ENCODE measurements at regions not wholly inside any gene's neighbourhood (a gene's known extent, or its start where the extent isn't known, plus 50 kb on each side); places are given as distances from the start of the nearest gene placed in this dataset.
A peak's percentile ranks its signal among the peaks of the same experiment; 100 is the strongest.

DNA sequence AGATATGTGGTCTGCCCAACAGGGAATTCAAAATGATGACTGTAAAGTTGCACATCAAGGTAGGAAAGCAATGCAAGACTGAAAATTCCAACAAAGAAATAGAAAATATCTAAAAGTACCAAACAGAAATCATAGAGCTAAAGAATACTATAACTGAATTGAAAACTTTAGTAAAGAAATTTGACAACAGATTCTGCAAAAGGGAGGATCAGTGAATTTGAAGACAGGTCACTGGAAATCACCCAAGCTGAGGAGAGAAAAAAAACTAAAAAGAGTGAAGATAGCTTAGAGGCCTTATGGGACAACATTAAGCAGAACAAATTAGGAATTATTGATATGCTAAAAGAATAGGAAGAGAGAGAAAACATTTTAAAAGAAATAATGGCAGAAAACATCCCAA is 240.6 kb downstream of the SNX13 start:
- no peak for DNase-seq

DNA sequence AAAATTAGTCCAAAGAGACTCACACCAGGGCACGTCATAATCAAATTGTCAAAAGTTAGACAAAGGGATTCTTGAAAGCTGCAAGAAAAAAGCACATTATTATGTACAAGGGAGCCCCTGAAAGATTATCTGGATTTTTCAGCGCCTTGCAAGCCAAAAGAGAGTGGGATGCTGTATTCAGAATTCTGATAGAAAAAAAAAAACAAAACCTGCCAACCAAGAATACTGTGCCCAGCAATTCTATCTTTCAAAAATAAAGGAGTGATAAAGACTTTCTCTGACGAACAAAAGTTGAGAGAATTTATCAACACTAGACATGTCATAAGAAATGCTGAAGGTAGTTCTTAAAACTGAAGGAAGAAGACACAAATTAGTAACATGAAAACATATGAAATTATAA is 240.2 kb downstream of the SNX13 start:
- no peak for DNase-seq

DNA sequence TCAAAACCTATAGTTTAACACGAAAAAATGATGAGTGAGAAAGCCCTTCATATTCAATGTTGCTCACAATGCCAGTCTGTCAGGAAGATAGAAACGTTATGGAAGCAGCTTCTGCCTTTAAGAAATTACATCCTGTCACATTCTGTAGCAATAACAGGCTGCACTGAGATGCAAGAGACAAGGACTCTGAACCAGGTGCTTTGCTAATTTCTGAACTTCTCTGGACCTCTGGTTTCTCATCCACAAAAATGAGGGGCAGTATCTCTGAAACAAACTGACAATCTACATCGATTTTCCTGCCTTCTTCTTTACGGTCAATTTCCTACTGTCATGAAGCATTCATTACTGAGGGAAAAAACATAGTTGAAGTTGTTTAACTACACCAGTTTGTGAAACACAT is 234.0 kb downstream of the SNX13 start:
- peak; percentile 5 for DNase-seq

DNA sequence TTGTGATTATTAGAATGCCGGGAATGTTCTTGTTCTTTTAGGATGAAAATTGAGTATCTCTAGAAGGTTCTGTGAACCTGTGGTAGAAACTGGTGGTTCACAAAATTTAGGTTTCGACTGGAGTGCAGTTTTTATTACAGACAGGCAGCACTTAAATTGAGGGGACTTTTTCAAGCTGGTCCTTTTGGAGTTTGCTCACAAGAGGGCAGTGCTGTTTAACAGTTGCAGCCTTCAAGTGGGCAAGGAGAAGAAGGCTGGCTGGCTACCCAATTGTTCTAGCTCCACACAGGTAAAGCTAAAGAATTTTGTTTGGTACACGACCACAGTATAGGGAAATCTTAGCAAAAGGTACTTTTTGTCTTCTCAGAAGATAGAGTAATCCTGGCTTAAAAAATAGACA is 233.6 kb downstream of the SNX13 start:
- DNase-seq: peak; percentile 63

DNA sequence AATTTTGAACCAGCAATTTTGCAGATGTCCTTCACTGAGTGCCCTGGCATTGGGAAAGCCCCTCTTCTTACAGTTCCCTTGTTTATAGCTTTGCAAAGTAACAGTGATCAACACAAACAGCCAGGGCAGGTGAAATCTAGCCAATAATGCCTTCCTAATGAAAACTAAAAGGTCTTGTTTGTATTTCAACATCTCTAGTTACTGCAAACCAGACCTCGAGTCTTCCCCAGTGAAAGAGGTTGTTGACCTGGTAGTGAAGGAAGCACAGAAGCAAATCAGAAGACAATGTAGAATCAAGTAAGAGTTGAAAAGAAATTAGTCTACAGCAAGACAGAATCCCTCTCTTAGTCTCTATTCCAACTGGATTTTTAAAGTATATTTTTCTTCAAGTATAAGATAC is 231.2 kb downstream of the SNX13 start:
- no peak for DNase-seq

DNA sequence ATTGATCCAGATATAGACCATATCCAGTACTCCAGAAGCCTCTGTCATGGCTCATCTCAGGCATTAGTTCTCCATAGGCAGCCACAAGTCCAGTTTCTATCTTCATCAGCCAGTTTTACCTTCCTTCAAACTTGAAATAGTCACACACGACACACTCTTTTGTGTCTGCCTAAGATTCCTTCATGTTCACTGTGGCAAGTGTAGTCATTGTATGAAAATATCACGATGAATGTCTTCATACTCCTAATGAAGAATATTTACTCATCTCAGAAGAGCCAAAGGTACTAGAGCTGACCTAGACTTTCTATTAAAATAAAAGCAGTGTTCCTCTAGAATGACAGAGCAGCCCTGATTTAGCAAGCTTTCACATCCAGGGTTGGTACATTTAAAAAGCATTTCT is 230.7 kb downstream of the SNX13 start:
- no peak for DNase-seq

DNA sequence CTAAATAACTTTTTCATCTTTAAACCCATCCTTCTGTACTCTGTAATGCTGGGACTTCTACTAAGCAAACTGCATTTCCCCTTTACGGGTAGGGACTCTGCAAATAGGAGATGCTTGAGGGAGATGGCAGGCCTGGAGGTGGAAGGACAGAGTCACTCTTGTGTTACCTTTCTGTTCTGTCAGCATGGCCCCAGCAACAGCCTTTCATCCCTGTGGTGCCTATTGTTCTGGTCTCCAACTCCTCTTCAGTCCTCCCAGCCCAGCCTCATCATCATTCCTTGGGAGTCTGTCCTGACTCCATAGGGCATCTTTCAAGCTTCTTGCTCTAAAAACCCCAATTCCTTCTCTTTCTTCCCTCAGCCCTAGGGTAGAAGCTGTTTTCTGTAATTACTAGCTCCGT is 230.0 kb downstream of the SNX13 start:
- DNase-seq: no peak

DNA sequence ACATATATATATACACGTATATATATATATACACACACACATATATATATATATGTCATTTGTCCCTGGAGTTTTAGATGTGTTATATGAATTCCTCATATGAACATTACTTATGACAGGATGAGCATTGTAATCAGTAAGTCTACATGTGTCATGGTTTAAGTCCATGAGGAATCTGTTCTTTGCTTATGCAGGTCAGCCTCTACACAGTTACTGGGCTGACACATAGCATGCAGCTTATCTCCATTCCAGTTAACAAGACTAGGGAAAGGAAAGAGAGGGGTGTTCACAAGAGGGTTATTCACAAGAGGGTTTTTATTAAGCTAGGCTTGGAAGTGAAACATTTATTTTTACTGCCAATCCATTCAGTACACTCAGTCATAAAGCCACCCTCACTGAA is 226.7 kb downstream of the SNX13 start:
- DNase-seq: no peak

DNA sequence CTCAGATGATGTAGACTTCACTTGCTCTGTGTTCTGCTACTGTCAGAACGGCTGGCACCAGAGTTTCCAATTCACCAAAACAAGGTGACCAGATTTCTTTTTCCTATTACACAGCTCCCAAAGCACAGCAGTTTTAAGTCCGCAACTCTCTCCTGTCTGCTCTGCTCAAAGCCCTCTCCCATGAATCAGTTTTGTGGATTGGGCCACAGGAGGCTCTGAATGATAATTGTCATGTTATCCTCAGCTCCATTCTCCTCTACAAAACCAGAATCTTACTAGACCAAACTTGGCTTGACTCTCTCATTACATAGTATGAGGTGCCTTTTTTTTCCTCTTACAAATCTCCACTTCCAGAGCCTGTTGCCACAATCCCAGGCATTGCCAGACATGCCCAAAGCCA is 223.5 kb downstream of the SNX13 start:
- DNase-seq: no peak

DNA sequence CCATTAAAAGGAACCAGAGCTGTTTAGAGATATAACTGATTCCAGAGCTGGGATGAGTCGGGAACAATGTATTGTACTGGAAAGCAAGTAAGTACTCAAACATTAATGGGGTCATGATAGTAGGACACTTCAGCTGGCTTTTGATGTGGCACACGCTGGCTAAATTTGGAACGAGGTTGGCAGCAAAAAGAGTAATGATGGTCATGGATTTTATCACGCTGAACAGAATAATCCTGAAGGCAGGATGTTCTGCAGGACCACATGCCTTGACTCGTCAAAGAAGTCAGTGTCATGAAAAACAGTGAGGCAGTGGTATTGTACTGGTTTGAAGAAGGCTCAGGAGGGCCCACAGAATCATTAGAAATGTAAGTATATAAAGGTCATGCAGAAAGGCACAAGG is 220.3 kb downstream of the SNX13 start:
- DNase-seq: no peak

DNA sequence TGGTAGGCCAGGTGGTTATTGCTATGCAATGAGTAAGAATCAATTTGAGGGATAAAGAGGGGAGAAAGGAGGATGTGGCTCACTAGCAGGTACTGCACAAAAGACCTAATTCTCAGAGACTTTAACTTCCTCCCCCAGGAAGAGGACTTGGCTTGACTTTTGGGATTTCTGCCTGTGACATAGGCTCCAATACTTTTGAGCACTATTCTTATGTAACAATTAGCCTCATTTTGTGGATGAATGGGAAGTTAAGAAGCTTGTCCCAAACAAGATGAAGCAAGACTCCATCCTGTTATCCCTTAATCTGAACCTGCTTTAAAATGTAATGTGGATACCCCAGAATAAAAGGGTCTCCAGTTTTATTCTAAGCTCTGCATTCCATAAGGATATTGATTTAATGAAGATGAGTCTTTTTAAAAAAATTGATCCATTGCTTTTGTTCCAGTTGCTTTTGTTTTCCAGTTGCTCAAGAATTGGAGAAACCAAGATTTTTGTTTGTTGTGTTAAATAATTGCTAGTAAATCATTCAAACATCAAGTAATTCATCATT is 218.5 kb downstream of the SNX13 start:
- no peak for DNase-seq

DNA sequence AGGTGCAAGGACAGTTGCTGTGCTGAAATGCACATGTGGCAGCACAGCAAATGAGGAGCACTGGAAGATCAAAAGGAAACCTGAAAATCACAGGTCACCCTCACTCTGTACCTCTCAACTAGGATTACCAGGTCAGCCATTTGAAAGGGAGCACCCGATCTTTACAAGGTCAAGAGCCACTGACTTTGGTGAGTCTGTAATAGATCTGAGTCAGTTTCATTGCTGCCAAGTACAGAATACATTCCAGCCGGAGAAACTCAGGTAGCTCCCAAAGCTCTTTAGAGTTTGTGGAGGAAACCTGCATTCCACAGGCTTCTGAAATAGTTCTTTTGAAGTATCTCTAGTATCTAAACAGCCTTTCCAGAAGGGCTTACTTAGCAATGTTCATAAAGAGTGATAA is 217.5 kb downstream of the SNX13 start:
- DNase-seq: no peak

DNA sequence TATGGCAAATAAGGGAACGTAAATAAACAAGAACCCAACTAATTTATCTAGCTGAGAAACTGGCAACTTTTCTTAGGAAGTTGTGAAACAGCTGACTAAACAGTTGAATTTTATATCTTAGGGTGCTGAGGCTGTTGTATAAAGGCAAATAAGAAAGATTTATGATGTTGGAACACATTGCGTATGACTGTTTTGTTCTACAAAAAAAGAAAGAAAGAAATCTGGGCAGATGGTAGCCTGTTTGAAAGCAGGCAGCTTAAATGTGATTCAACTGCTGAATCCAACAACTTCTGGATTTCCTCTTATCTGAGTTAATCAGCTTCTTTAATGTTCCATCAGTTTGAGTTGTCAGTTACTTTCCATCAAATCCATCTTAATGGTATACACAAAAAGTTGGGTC is 214.5 kb downstream of the SNX13 start:
- peak; percentile 3 for DNase-seq

DNA sequence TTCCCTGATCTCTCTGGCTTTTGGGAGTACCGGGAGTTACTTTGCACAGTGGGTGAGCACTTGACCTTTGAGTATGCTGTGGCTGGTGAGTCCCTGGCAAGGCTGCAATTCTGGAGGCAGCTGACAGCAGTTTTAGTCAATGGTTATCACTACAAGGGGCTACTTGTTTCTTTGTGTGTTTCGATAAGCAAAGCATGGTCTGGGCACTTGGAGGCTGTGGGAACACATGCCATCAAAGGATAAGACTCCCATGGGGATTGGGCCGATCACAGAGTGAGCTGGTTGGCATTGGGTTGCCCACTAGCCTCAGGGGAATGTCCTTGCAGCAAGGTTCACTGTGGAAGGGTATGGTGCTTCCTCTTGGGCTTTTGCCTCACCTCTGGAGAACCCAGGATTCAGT is 208.2 kb downstream of the SNX13 start:
- DNase-seq: no peak

All from MV-4-11 (cell line).